Fibroblast of lung (primary cell): ENCODE measurements at regions not wholly inside any gene's neighbourhood (a gene's known extent, or its start where the extent isn't known, plus 50 kb on each side); places are given as distances from the start of the nearest gene placed in this dataset.

Experiments used
- EZH2 ChIP-seq: IDR thresholded peaks from 2 replicates; pipeline ENCODE4 v1.5.1; 2012; ENCODE audit warnings: low read length, control low read depth, mild to moderate bottlenecking; ENCODE audit errors: missing control alignments
- TF ChIP-seq, protein P1 (sequence below), 2 donors: IDR thresholded peaks in 1 of 2; conservative IDR thresholded peaks in 1 of 2; 1 replicate in 1 of 2; 2 replicates in 1 of 2; pipeline ENCODE4 v1.5.1; 2011 to 2012; ENCODE audit warnings: low read length in 2 of 2, control low read depth in 1 of 2, inconsistent platforms in 1 of 2, low read depth in 1 of 2, mild to moderate bottlenecking in 1 of 2

DNA sequence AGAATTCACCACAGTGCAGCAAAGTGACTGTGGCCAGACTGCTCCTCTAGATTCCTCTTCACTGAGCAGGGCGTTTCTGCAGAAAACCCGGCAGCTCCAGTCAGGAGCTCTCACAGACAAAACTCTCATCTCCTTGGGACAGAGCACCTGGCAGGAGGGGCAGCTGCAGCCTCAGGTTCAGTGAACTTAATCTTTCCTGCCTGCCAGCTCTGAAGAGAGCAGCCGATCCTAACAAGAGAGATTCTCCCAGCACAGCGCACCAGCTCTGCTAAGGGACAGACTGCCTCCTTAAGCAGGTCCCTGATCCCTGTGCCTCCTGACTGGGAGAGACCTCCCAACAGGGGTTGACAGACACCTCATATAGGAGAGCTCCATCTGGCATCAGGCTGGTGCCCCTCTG lies 1065.5 kb downstream of the GRIK2 start:
- TF ChIP-seq, protein P1, sequence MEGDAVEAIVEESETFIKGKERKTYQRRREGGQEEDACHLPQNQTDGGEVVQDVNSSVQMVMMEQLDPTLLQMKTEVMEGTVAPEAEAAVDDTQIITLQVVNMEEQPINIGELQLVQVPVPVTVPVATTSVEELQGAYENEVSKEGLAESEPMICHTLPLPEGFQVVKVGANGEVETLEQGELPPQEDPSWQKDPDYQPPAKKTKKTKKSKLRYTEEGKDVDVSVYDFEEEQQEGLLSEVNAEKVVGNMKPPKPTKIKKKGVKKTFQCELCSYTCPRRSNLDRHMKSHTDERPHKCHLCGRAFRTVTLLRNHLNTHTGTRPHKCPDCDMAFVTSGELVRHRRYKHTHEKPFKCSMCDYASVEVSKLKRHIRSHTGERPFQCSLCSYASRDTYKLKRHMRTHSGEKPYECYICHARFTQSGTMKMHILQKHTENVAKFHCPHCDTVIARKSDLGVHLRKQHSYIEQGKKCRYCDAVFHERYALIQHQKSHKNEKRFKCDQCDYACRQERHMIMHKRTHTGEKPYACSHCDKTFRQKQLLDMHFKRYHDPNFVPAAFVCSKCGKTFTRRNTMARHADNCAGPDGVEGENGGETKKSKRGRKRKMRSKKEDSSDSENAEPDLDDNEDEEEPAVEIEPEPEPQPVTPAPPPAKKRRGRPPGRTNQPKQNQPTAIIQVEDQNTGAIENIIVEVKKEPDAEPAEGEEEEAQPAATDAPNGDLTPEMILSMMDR (conservative IDR thresholded peaks at IDR 0.05 in 1 of 2, IDR thresholded peaks at IDR 0.05 in 1 of 2; ENCODE audit: low read depth in 1 of 2, low read length in 2 of 2), result no peak
- TF ChIP-seq EZH2, result no peak
